ENCODE measurements at regions not wholly inside any gene's neighbourhood (a gene's known extent, or its start where the extent isn't known, plus 50 kb on each side); places are given as distances from the start of the nearest gene placed in this dataset.
"Not testable (repeated sequence)": the region's sequence is repeated elsewhere in the genome, so short reads cannot be mapped to it uniquely, and the experiment has no call there.

GRCh38 chr3:98680723-98681122 lies 82.4 kb upstream of the ST3GAL6 start:
- Histone ChIP-seq H3K4me1 (ENCODE audit: insufficient read depth) (no peaks in the 10 kb centered on the region), H3K4me3 (no peak overlapping the region), H3K79me2 (no peaks in the 10 kb centered on the region), H4K20me1 (ENCODE audit: insufficient read depth, poor library complexity, severe bottlenecking) (no peaks in the 10 kb centered on the region), H3K4me2 (no peak overlapping the region), H2AFZ (no peak overlapping the region), H3K9me2 (replicated peaks; ENCODE audit: insufficient read depth) (no peaks in the 10 kb centered on the region), H3K36me3 (replicated peaks; ENCODE audit: insufficient read depth, low read depth) (no peaks in the 10 kb centered on the region), H3K9me3 (ENCODE audit: low read depth) (no peaks in the 10 kb centered on the region), H3K27me3 (no peaks in the 10 kb centered on the region), H3K27ac (no peak overlapping the region)
- no peak for TF ChIP-seq CTCF (IDR thresholded peaks at IDR 0.05; ENCODE audit: poor library complexity)
- no peak for TF ChIP-seq EZH2 (IDR thresholded peaks at IDR 0.05; ENCODE audit: borderline replicate concordance)
- DNase-seq (ENCODE audit: low spot score), result no peak
- 95% methylated on average over 5 of the region's 5 CpGs for WGBS (ENCODE audit: low lambda C conversion rate, missing lambda C conversion rate)

GRCh38 chr3:98681486-98681885 lies 81.7 kb upstream of the ST3GAL6 start:
- DNase-seq (ENCODE audit: low spot score), result no peak
- no peak overlapping the region for H3K27ac ChIP-seq
- H3K36me3 ChIP-seq (replicated peaks; ENCODE audit: insufficient read depth, low read depth), result no peaks in the 10 kb centered on the region
- no peaks in the 10 kb centered on the region for H3K4me1 ChIP-seq (ENCODE audit: insufficient read depth)
- H3K4me2 ChIP-seq, result no peak overlapping the region
- no peak overlapping the region for H2AFZ ChIP-seq
- WGBS (ENCODE audit: low lambda C conversion rate, missing lambda C conversion rate), result 99% methylated on average over 7 of the region's 7 CpGs
- H3K79me2 ChIP-seq, result no peaks in the 10 kb centered on the region
- no peaks in the 10 kb centered on the region for H3K27me3 ChIP-seq
- no peaks in the 10 kb centered on the region for H4K20me1 ChIP-seq (ENCODE audit: insufficient read depth, poor library complexity, severe bottlenecking)
- H3K4me3 ChIP-seq, result no peak overlapping the region
- H3K9me3 ChIP-seq (ENCODE audit: low read depth), result no peaks in the 10 kb centered on the region
- TF ChIP-seq EZH2phosphoT487 (IDR thresholded peaks at IDR 0.05; ENCODE audit: low read depth, severe bottlenecking, unreplicated experiment) (no peak), EZH2 (IDR thresholded peaks at IDR 0.05; ENCODE audit: borderline replicate concordance) (no peak), CTCF (IDR thresholded peaks at IDR 0.05; ENCODE audit: poor library complexity) (no peak)
- no peaks in the 10 kb centered on the region for H3K9me2 ChIP-seq (replicated peaks; ENCODE audit: insufficient read depth)

GRCh38 chr3:98682391-98682790 lies 80.7 kb upstream of the ST3GAL6 start:
- H3K4me2 ChIP-seq; H3K4me1 ChIP-seq (ENCODE audit: insufficient read depth); H3K9me3 ChIP-seq (ENCODE audit: low read depth); H3K36me3 ChIP-seq (replicated peaks; ENCODE audit: insufficient read depth, low read depth); H2AFZ ChIP-seq; DNase-seq (ENCODE audit: low spot score); H3K4me3 ChIP-seq; H4K20me1 ChIP-seq (ENCODE audit: insufficient read depth, poor library complexity, severe bottlenecking); H3K27ac ChIP-seq; H3K9me2 ChIP-seq (replicated peaks; ENCODE audit: insufficient read depth); H3K79me2 ChIP-seq; H3K27me3 ChIP-seq: not testable (repeated sequence)
- WGBS (ENCODE audit: low lambda C conversion rate, missing lambda C conversion rate), result 88% methylated on average over 6 of the region's 6 CpGs

- no peak overlapping the region for H3K4me3 ChIP-seq
- H3K9me2 ChIP-seq (replicated peaks; ENCODE audit: insufficient read depth), result no peaks in the 10 kb centered on the region
- H3K27ac ChIP-seq, result no peak overlapping the region
- DNase-seq (ENCODE audit: low spot score), result no peak
- no peak for TF ChIP-seq EZH2 (IDR thresholded peaks at IDR 0.05; ENCODE audit: borderline replicate concordance)
- no peak for TF ChIP-seq EZH2phosphoT487 (IDR thresholded peaks at IDR 0.05; ENCODE audit: low read depth, severe bottlenecking, unreplicated experiment)
- no peak for TF ChIP-seq CTCF (IDR thresholded peaks at IDR 0.05; ENCODE audit: poor library complexity)
- no peak overlapping the region for H3K4me2 ChIP-seq
- 95% methylated on average over 5 of the region's 5 CpGs for WGBS (ENCODE audit: low lambda C conversion rate, missing lambda C conversion rate)
- no peaks in the 10 kb centered on the region for H3K79me2 ChIP-seq
- H3K27me3 ChIP-seq, result no peaks in the 10 kb centered on the region
- no peaks in the 10 kb centered on the region for H3K4me1 ChIP-seq (ENCODE audit: insufficient read depth)
- no peaks in the 10 kb centered on the region for H3K36me3 ChIP-seq (replicated peaks; ENCODE audit: insufficient read depth, low read depth)
- no peaks in the 10 kb centered on the region for H3K9me3 ChIP-seq (ENCODE audit: low read depth)
- H4K20me1 ChIP-seq (ENCODE audit: insufficient read depth, poor library complexity, severe bottlenecking), result no peaks in the 10 kb centered on the region
- no peak overlapping the region for H2AFZ ChIP-seq
These were observed 74.8 kb upstream of the ST3GAL6 start for GRCh38 chr3:98688363-98688762.

All from hepatocyte (in vitro differentiated cells).